Lung (tissue), 11 donors: ENCODE measurements at regions not wholly inside any gene's neighbourhood (a gene's known extent, or its start where the extent isn't known, plus 50 kb on each side); places are given as distances from the start of the nearest gene placed in this dataset.

Experiments used
- ATAC-seq: fragments of 200-7000 bp; cut with Tn5 transposase; one replicate; pipeline ENCODE4 v1.9.1; 2020; ENCODE audit warnings: moderate number of reproducible peaks; ENCODE audit not compliant: insufficient read depth, low FRiP score
- DNase-seq, 3 donors: peaks; one replicate each; pipeline ENCODE4 v3.0.0-alpha.2; 2013 to 2017
- H3K27ac ChIP-seq, 2 donors: one replicate each; pipeline ENCODE4 v1.5.1; 2013; ENCODE audit warnings: mild to moderate bottlenecking in 2 of 2, moderate library complexity in 2 of 2, control low read depth in 1 of 2, inconsistent platforms in 1 of 2, low read depth in 1 of 2, low read length in 1 of 2
- H3K27me3 ChIP-seq, 3 donors: one replicate each; pipeline ENCODE4 v1.5.1; 2013; ENCODE audit warnings: low read length in 2 of 3; ENCODE audit not compliant: control insufficient read depth in 3 of 3, insufficient read depth in 3 of 3
- H3K36me3 ChIP-seq, 4 donors: one replicate each; pipeline ENCODE4 v1.5.1; 2013; ENCODE audit warnings: low read length in 4 of 4, mild to moderate bottlenecking in 1 of 4, moderate library complexity in 1 of 4; ENCODE audit not compliant: control insufficient read depth in 4 of 4, insufficient read depth in 4 of 4
- H3K4me1 ChIP-seq, 5 donors: one replicate each; pipeline ENCODE4 v1.5.1; 2013; ENCODE audit warnings: low read length in 5 of 5, mild to moderate bottlenecking in 2 of 5, moderate library complexity in 1 of 5; ENCODE audit not compliant: control insufficient read depth in 5 of 5, insufficient read depth in 5 of 5
- H3K4me3 ChIP-seq: one replicate; pipeline ENCODE4 v1.5.1; 2013; ENCODE audit warnings: mild to moderate bottlenecking, control low read depth, moderate library complexity
- H3K9ac ChIP-seq, 2 donors: one replicate each; pipeline ENCODE4 v1.5.1; 2013; ENCODE audit warnings: low read length in 2 of 2, control low read depth in 1 of 2; ENCODE audit not compliant: insufficient read depth in 1 of 2
- H3K9me3 ChIP-seq, 4 donors: one replicate each; pipeline ENCODE4 v1.5.1; 2013; ENCODE audit warnings: low read length in 3 of 4, mild to moderate bottlenecking in 1 of 4, moderate library complexity in 1 of 4; ENCODE audit not compliant: control insufficient read depth in 4 of 4, insufficient read depth in 3 of 4
- CTCF ChIP-seq: IDR thresholded peaks from 2 replicates; pipeline ENCODE4 v1.5.1; 2012; ENCODE audit warnings: mild to moderate bottlenecking; ENCODE audit errors: control extremely low read depth, extremely low read depth
- WGBS, 2 donors: extraction: QIAGEN DNeasy Blood & Tissue Kit; methylation state at CpG; one replicate each; pipeline ENCODE4 v1.1.7; 2013; 5-methylcytosine and 5-hydroxymethylcytosine counted together
- donor health status: control.
- donor health status: control.
- donor health status: Bipolar disorder and iron deficiency.
- donor health status: healthy.
- donor health status: DM: yes; HTN: yes; CAD: no.

GRCh38 chr2:196433116-196433515, 206.4 kb upstream of the CCDC150 start:
- no peak for DNase-seq
- WGBS, 2 donors, result 96 to 98% methylated on average over 13 of the region's 13 CpGs
- no peak for TF ChIP-seq CTCF
- Histone ChIP-seq H3K9ac (no peak overlapping the region), H3K27me3 (no peaks in the 10 kb centered on the region), H3K36me3 (no peaks in the 10 kb centered on the region), H3K27ac (no peak overlapping the region), H3K4me1 (peaks cover 0 to 10% (median 0%) of the 10 kb centered on the region in 5 donors), H3K4me3 (no peak overlapping the region), H3K9me3 (no peaks in the 10 kb centered on the region)
- ATAC-seq, result no peak

- 76 to 79% methylated on average over 5 of the region's 5 CpGs for WGBS, 2 donors
- Histone ChIP-seq H3K9ac (no peak overlapping the region), H3K27ac (no peak overlapping the region), H3K9me3 (no peaks in the 10 kb centered on the region), H3K4me1 (peaks cover 0 to 9% (median 0%) of the 10 kb centered on the region in 5 donors), H3K36me3 (no peaks in the 10 kb centered on the region), H3K27me3 (no peaks in the 10 kb centered on the region), H3K4me3 (no peak overlapping the region)
- no peak for DNase-seq
- no peak for ATAC-seq
- TF ChIP-seq CTCF, result no peak
Observed at GRCh38 chr2:196434217-196434616, 205.3 kb upstream of the CCDC150 start.

- Histone ChIP-seq H3K36me3 (no peaks in the 10 kb centered on the region), H3K9ac (no peak overlapping the region), H3K4me1 (peaks cover 0 to 15% (median 0%) of the 10 kb centered on the region in 5 donors), H3K4me3 (no peak overlapping the region), H3K9me3 (no peaks in the 10 kb centered on the region), H3K27me3 (no peaks in the 10 kb centered on the region), H3K27ac (no peak overlapping the region)
- no peak for ATAC-seq
- no peak for TF ChIP-seq CTCF
- no peak for DNase-seq
Observed at GRCh38 chr2:196435189-196435588, 204.3 kb upstream of the CCDC150 start.

- Histone ChIP-seq H3K27me3 (no peaks in the 10 kb centered on the region), H3K4me3 (no peak overlapping the region), H3K36me3 (no peaks in the 10 kb centered on the region), H3K9ac (no peak overlapping the region), H3K4me1 (peaks cover 0 to 18% (median 0%) of the 10 kb centered on the region in 5 donors), H3K27ac (no peak overlapping the region), H3K9me3 (no peaks in the 10 kb centered on the region)
- ATAC-seq (no peak), DNase-seq (no peak)
- 89 to 95% methylated on average over 6 of the region's 6 CpGs for WGBS, 2 donors
- no peak for TF ChIP-seq CTCF
Observed at GRCh38 chr2:196437626-196438025, 201.9 kb upstream of the CCDC150 start.
